DMS79 (cell line): ENCODE measurements at regions not wholly inside any gene's neighbourhood (a gene's known extent, or its start where the extent isn't known, plus 50 kb on each side); places are given as distances from the start of the nearest gene placed in this dataset.
"Not testable (repeated sequence)": the region's sequence is repeated elsewhere in the genome, so short reads cannot be mapped to it uniquely, and the experiment has no call there.

ENCODE experiments used
- DNase-seq: peaks from one replicate; lab custom pipeline; 2025; lab: John Stamatoyannopoulos, UW

DNA sequence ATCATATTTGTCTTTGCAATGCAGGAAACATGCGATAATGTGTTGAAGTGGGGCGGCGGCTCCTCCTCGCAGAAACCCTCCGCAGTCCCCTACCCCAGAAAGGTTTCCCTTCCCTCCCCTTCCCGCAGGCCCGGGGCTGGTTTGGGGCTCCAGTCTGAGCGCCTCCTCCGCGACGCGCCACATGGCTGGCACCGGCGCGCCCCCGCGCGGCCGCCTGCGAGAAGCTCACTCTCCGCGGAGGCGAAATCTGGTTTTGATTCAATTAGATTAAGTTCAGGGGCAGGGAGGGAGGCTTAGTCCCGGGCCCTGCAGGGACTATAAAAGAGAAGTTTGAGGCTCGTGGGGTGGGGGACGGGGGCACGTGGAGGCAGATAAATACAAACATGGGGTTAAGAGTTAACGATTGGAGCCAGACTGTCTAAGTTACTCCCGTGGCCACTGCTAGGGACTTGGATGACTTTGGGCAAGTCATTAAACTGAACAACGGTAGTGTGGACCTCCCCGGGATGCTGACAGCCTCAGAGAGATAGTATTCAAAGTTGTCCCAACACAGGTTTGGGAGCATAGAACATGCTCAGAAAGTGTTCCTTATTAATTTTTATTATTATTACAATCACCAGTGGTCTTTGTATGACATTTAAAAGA is 69.4 kb downstream of the MSX2 start:
- DNase-seq = no peak

DNA sequence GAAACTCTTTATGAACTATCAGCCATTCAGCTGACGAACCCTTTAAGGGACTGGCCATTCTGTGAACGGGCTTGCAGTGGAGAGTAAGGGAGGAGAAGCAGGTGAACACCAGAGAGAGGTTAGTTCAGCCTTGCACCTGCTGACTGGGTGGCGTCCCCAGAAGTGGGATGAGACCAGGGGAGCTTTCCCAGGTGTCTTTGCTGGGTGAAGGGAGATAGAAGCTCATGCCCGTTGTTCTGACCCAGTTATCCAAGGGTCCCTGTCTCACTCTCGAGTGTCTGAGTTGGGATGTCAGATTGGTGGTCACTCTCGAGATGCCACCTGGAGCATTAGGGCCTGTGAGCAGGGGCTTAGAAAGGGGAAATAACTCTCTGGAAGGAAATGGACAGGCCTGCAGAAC is 68.7 kb downstream of the MSX2 start:
- DNase-seq = no peak

DNA sequence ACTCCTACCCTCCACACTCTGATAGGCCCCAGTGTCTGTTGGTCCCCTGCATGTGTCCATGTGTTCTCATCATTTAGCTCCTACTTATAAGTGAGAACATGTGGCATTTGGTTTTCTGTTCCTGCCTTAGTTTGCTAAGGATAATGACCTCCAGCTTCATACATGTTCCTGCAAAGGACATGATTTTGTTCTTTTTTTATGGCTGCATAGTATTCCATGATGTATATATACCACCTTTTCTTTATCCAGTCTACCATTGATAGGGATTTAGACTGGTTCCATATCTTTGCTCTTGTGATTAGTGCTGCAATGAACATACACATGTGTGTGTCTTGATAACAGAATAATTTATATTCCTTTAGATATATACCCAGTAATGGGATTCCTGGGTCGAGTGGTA is 67.9 kb downstream of the MSX2 start:
- not testable (repeated sequence) for DNase-seq

DNA sequence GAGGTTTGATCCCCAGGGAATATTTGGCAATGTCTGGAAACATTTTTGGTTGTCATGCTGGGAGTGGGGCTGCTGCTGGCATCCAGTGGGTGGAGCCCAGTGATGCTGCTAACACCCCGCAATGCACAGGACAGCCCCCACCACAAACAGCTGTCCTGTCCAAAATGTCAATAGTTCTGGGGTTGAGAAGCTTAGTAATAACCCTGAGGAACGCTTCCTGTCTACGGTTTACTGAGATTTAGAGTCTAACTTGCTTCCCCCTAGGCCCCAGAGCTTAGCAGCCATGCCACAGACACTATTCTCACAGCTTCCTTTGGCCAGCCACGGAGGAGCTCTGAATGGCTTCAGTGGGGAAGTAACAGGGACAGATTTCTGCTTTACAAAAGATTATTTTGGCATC is 66.5 kb downstream of the MSX2 start:
- no peak for DNase-seq

DNA sequence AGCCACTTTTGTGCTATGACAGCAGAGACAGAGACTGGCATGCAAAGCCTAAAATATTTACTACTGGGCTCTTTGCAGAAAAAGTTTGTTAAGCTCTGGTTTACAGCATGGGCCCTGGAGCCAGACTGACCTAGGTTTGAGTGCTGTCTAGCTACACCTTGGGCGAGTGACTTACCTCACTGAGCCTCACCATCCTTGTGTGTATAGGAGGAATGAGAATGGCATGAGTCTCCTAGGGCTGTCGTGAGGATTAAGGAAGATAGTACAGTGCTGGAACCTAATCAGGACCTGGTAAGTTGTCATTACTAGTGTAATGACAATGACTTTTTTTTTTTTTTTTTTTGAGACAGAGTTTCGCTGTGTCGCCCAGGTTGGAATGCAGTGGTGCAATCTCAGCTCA is 65.2 kb downstream of the MSX2 start:
- DNase-seq = no peak

DNA sequence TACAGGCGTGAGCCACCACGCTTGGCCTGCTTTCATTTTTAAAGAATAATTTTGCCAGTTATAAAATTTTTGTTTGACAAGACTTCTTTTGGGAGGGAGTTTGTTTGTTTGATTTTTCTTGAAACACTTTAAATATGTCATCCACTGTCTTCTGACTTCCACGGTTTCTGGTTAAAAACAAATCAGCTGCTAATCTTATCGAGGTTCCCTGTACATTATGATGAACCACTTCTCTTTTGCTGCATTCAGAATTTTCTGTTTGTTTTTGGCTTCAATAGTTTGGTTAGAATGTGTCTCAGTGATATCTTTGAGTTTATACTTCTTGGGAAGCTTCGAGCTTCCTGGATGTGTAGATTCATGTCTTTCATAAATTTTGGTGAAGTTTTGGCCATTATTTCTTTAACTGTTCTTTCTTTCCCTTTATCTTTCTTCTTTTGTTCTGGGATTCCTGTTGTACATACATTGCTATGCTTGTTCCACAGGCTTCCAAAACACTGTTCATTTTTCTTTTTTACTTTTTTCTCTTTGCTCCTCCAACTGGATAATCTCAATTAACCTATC is 60.8 kb downstream of the MSX2 start:
- no peak for DNase-seq
